K562 (cell line): ENCODE measurements at regions not wholly inside any gene's neighbourhood (a gene's known extent, or its start where the extent isn't known, plus 50 kb on each side); places are given as distances from the start of the nearest gene placed in this dataset.

ENCODE experiments used
- ARID2 ChIP-seq: fragments of 450-650 bp; IDR thresholded peaks from 2 replicates; pipeline ENCODE4 v1.6.1; 2017; ENCODE audit warnings: antibody characterized with exemption, mild to moderate bottlenecking
- BCOR ChIP-seq: fragments of 450-650 bp; IDR thresholded peaks from 2 replicates; pipeline ENCODE4 v1.6.1; 2016
- BDP1 ChIP-seq: IDR thresholded peaks from 3 replicates; pipeline ENCODE4 v1.6.1; 2011; ENCODE audit not compliant: insufficient read length, insufficient read depth
- BHLHE40 ChIP-seq: IDR thresholded peaks from 2 replicates; pipeline ENCODE4 v1.6.1; 2011; ENCODE audit warnings: low read length, improper control_type of control experiment
- CBX2 ChIP-seq: fragments of 200-600 bp; sonication (generic); IDR thresholded peaks from one replicate; pipeline ENCODE4 v1.6.1; 2012; ENCODE audit warnings: mild to moderate bottlenecking, low read length, inconsistent platforms; ENCODE audit not compliant: insufficient read depth, poor library complexity, severe bottlenecking
- COPS2 ChIP-seq: fragments of 450-650 bp; conservative IDR thresholded peaks from 2 replicates; pipeline ENCODE4 v1.6.1; 2016; ENCODE audit warnings: mild to moderate bottlenecking, moderate library complexity
- EP400 ChIP-seq: fragments of 450-650 bp; IDR thresholded peaks from 2 replicates; pipeline ENCODE4 v1.6.1; 2017; ENCODE audit warnings: antibody characterized with exemption, mild to moderate bottlenecking, moderate library complexity
- EZH2 ChIP-seq: IDR thresholded peaks from 2 replicates; pipeline ENCODE4 v1.6.1; 2012; ENCODE audit warnings: low read depth, mild to moderate bottlenecking, inconsistent platforms, low read length, borderline replicate concordance
- HMGN3 ChIP-seq: IDR thresholded peaks from 2 replicates; pipeline ENCODE4 v1.6.1; 2011; ENCODE audit warnings: borderline replicate concordance, low read depth, mild to moderate bottlenecking, mixed read lengths, low read length; ENCODE audit not compliant: insufficient read length; ENCODE audit errors: extremely low read depth
- ILK ChIP-seq: fragments of 450-650 bp; IDR thresholded peaks from 2 replicates; pipeline ENCODE4 v1.6.1; 2016; ENCODE audit warnings: missing genetic modification characterization, low read depth, mild to moderate bottlenecking, missing compliant biosample characterization, moderate library complexity, borderline replicate concordance
- KDM1A ChIP-seq, 2 experiments: fragments of 450-650 bp; IDR thresholded peaks; 2 replicates each; pipeline ENCODE4 v1.6.1; 2016; ENCODE audit warnings: mild to moderate bottlenecking in 2 of 2
- MEF2A ChIP-seq: IDR thresholded peaks from 2 replicates; pipeline ENCODE4 v1.6.1; 2011; ENCODE audit warnings: low read depth, mild to moderate bottlenecking, low read length, moderate library complexity; ENCODE audit not compliant: control insufficient read depth
- RUNX1 ChIP-seq: sonication (generic); IDR thresholded peaks from 2 replicates; pipeline ENCODE4 v1.6.1; 2016; ENCODE audit warnings: antibody characterized with exemption, low read depth
- SUPT5H ChIP-seq: fragments of 450-650 bp; IDR thresholded peaks from 2 replicates; pipeline ENCODE4 v1.6.1; 2016
- TCF3 ChIP-seq: sonication (generic); formaldehyde crosslinking; IDR thresholded peaks from 2 replicates; pipeline ENCODE4 v1.4.0; 2020; ENCODE audit warnings: mild to moderate bottlenecking, missing genetic modification reagents
- TFAP4 ChIP-seq: sonication (generic); formaldehyde crosslinking; IDR thresholded peaks from 2 replicates; pipeline ENCODE4 v1.8.0; 2022; ENCODE audit warnings: missing genetic modification reagents, mild to moderate bottlenecking, moderate library complexity, borderline replicate concordance
- ZNF512 ChIP-seq: IDR thresholded peaks from 2 replicates; pipeline ENCODE4 v1.6.1; 2016; ENCODE audit warnings: missing genetic modification characterization, missing compliant biosample characterization
- ZNF561 ChIP-seq: fragments of 450-650 bp; formaldehyde crosslinking; conservative IDR thresholded peaks from 2 replicates; pipeline ENCODE4 v1.4.0; 2020; ENCODE audit warnings: mild to moderate bottlenecking, moderate library complexity
- ZZZ3 ChIP-seq: fragments of 450-650 bp; IDR thresholded peaks from 2 replicates; pipeline ENCODE4 v1.6.1; 2016; ENCODE audit warnings: antibody characterized with exemption, mild to moderate bottlenecking, moderate library complexity
- TF ChIP-seq, protein P1 (sequence below): fragments of 250-450 bp; sonication (Bioruptor Pico); IDR thresholded peaks from 2 replicates; pipeline ENCODE4 v1.5.0; 2022; ENCODE audit warnings: mild to moderate bottlenecking
- TF ChIP-seq, protein P2 (sequence below): sonication (generic); formaldehyde crosslinking; IDR thresholded peaks from 2 replicates; pipeline ENCODE4 v1.8.0; 2022; ENCODE audit warnings: mild to moderate bottlenecking, low read depth, missing genetic modification reagents
- TF ChIP-seq, protein P3 (sequence below): sonication (generic); formaldehyde crosslinking; IDR thresholded peaks from 2 replicates; pipeline ENCODE4 v1.5.0; 2020; ENCODE audit warnings: missing genetic modification reagents
- TF ChIP-seq, protein P4 (sequence below): fragments of 450-650 bp; IDR thresholded peaks from 2 replicates; pipeline ENCODE4 v1.6.1; 2014; ENCODE audit warnings: low read depth, mild to moderate bottlenecking, moderate library complexity, borderline replicate concordance

DNA sequence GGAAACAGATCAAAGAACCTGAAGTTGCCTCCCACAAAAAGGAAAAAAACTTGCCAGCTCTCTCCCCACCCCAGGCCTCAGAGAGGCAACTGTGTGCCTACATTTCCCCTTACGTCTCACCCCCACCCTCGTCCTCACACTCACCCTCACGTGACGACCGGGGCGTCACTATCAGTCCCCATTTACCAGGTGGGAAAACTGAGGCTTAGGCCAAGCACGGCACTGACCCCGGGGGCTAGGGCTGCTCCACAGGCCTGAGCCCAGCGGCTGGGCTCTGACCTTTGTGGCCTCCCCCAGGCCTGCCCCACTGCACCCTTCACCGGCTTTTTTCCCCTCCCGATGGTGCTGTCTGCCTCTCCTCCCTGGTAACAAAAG lies 51.5 kb upstream of the RUNX3 start (continued):
- no peak for TF ChIP-seq CBX2
- no peak for TF ChIP-seq ZNF512 (tag)
- TF ChIP-seq BHLHE40 = peak; percentile 69; the same call in 1 of the 2 replicates
- TF ChIP-seq, protein P1, sequence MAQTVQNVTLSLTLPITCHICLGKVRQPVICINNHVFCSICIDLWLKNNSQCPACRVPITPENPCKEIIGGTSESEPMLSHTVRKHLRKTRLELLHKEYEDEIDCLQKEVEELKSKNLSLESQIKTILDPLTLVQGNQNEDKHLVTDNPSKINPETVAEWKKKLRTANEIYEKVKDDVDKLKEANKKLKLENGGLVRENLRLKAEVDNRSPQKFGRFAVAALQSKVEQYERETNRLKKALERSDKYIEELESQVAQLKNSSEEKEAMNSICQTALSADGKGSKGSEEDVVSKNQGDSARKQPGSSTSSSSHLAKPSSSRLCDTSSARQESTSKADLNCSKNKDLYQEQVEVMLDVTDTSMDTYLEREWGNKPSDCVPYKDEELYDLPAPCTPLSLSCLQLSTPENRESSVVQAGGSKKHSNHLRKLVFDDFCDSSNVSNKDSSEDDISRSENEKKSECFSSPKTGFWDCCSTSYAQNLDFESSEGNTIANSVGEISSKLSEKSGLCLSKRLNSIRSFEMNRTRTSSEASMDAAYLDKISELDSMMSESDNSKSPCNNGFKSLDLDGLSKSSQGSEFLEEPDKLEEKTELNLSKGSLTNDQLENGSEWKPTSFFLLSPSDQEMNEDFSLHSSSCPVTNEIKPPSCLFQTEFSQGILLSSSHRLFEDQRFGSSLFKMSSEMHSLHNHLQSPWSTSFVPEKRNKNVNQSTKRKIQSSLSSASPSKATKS (CRISPR knock-in tag) = no peak
- TF ChIP-seq SUPT5H = no peak
- no peak for TF ChIP-seq BDP1
- no peak for TF ChIP-seq ZNF561
- TF ChIP-seq TCF3 = no peak
- no peak for TF ChIP-seq HMGN3
- no peak for TF ChIP-seq MEF2A
- TF ChIP-seq ARID2 = no peak
- TF ChIP-seq ILK = no peak
- TF ChIP-seq COPS2 = no peak
- TF ChIP-seq KDM1A (IDR thresholded peaks at IDR 0.05) = 0 out of 4 replicates have a peak, but pooled peaks of 1 of the 2 experiments have one; percentile 22
- TF ChIP-seq EZH2 = no peak
- TF ChIP-seq, protein P2, sequence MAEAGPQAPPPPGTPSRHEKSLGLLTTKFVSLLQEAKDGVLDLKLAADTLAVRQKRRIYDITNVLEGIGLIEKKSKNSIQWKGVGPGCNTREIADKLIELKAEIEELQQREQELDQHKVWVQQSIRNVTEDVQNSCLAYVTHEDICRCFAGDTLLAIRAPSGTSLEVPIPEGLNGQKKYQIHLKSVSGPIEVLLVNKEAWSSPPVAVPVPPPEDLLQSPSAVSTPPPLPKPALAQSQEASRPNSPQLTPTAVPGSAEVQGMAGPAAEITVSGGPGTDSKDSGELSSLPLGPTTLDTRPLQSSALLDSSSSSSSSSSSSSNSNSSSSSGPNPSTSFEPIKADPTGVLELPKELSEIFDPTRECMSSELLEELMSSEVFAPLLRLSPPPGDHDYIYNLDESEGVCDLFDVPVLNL (CRISPR knock-in tag) = no peak
- no peak for TF ChIP-seq RUNX1
- TF ChIP-seq ZZZ3 = no peak
- TF ChIP-seq EP400 = no peak
- TF ChIP-seq, protein P3, sequence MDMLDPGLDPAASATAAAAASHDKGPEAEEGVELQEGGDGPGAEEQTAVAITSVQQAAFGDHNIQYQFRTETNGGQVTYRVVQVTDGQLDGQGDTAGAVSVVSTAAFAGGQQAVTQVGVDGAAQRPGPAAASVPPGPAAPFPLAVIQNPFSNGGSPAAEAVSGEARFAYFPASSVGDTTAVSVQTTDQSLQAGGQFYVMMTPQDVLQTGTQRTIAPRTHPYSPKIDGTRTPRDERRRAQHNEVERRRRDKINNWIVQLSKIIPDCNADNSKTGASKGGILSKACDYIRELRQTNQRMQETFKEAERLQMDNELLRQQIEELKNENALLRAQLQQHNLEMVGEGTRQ (CRISPR knock-in tag) = peak; percentile 71
- no peak for TF ChIP-seq TFAP4 (CRISPR knock-in tag)
- TF ChIP-seq BCOR = peak; percentile 59; the same call in 1 of the 2 replicates
- TF ChIP-seq, protein P4, sequence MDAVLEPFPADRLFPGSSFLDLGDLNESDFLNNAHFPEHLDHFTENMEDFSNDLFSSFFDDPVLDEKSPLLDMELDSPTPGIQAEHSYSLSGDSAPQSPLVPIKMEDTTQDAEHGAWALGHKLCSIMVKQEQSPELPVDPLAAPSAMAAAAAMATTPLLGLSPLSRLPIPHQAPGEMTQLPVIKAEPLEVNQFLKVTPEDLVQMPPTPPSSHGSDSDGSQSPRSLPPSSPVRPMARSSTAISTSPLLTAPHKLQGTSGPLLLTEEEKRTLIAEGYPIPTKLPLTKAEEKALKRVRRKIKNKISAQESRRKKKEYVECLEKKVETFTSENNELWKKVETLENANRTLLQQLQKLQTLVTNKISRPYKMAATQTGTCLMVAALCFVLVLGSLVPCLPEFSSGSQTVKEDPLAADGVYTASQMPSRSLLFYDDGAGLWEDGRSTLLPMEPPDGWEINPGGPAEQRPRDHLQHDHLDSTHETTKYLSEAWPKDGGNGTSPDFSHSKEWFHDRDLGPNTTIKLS = no peak
